Progenitor cell of endocrine pancreas (in vitro differentiated cells): ENCODE measurements at regions not wholly inside any gene's neighbourhood (a gene's known extent, or its start where the extent isn't known, plus 50 kb on each side); places are given as distances from the start of the nearest gene placed in this dataset.

ENCODE experiments used
- DNase-seq: peaks from one replicate; pipeline ENCODE4 v3.0.0; 2021; ENCODE audit warnings: low spot score; ENCODE audit not compliant: unreplicated experiment
- H3K27ac Mint-ChIP-seq: 2 replicates; pipeline ENCODE4 v1.8.0; 2021; ENCODE audit warnings: mild to moderate bottlenecking, moderate library complexity, mixed read lengths
- H3K27me3 Mint-ChIP-seq: 2 replicates; pipeline ENCODE4 v1.8.0; 2021; ENCODE audit warnings: mixed read lengths
- H3K36me3 Mint-ChIP-seq: 2 replicates; pipeline ENCODE4 v1.8.0; 2022; ENCODE audit warnings: mixed read lengths; ENCODE audit not compliant: insufficient read depth
- H3K4me1 Mint-ChIP-seq: 2 replicates; pipeline ENCODE4 v1.8.0; 2021; ENCODE audit warnings: low read depth, mixed read lengths
- H3K4me3 Mint-ChIP-seq: 2 replicates; pipeline ENCODE4 v1.8.0; 2021; ENCODE audit warnings: low read depth, mild to moderate bottlenecking, moderate library complexity, mixed read lengths
- H3K9me3 Mint-ChIP-seq: 2 replicates; pipeline ENCODE4 v1.8.0; 2021; ENCODE audit warnings: low read depth, mixed read lengths
- CTCF ChIP-seq: fragments of 200-600 bp; sonication (generic); IDR thresholded peaks from one replicate; pipeline ENCODE4 v1.5.0; 2021; ENCODE audit warnings: antibody characterized with exemption, mild to moderate bottlenecking; ENCODE audit not compliant: unreplicated experiment

- Mint-ChIP-seq H3K27me3 (peaks cover 2% of the 10 kb centered on the region), H3K4me3 (no peak overlapping the region), H3K9me3 (peaks cover 5% of the 10 kb centered on the region), H3K4me1 (no peaks in the 10 kb centered on the region), H3K27ac (no peak overlapping the region), H3K36me3 (no peaks in the 10 kb centered on the region)
- DNase-seq = no peak
- no peak for TF ChIP-seq CTCF
Observed at GRCh38 chrX:8288590-8288989, 117.5 kb upstream of the VCX2 start.

- peaks cover 5% of the 10 kb centered on the region for H3K9me3 Mint-ChIP-seq
- no peaks in the 10 kb centered on the region for H3K36me3 Mint-ChIP-seq
- no peak for TF ChIP-seq CTCF
- H3K4me1 Mint-ChIP-seq = no peaks in the 10 kb centered on the region
- no peak overlapping the region for H3K27ac Mint-ChIP-seq
- H3K27me3 Mint-ChIP-seq = peaks cover 4% of the 10 kb centered on the region
- H3K4me3 Mint-ChIP-seq = no peak overlapping the region
- no peak for DNase-seq
Observed at GRCh38 chrX:8289523-8289922, 118.5 kb upstream of the VCX2 start.

- H3K27me3 Mint-ChIP-seq = peaks cover 4% of the 10 kb centered on the region
- no peak overlapping the region for H3K27ac Mint-ChIP-seq
- no peak for DNase-seq
- H3K36me3 Mint-ChIP-seq = no peaks in the 10 kb centered on the region
- no peak overlapping the region for H3K4me3 Mint-ChIP-seq
- no peak for TF ChIP-seq CTCF
- H3K4me1 Mint-ChIP-seq = no peaks in the 10 kb centered on the region
- peaks cover 2% of the 10 kb centered on the region for H3K9me3 Mint-ChIP-seq
Observed at GRCh38 chrX:8297766-8298165, 126.7 kb upstream of the VCX2 start.

GRCh38 chrX:8304668-8305067 is 133.6 kb upstream of the VCX2 start:
- Mint-ChIP-seq H3K36me3 (no peaks in the 10 kb centered on the region), H3K27ac (no peak overlapping the region), H3K4me1 (no peaks in the 10 kb centered on the region), H3K9me3 (peaks cover 3% of the 10 kb centered on the region), H3K4me3 (no peak overlapping the region), H3K27me3 (no peaks in the 10 kb centered on the region)
- DNase-seq = no peak
- no peak for TF ChIP-seq CTCF

GRCh38 chrX:8305350-8305749 is 134.3 kb upstream of the VCX2 start:
- H3K4me1 Mint-ChIP-seq = no peaks in the 10 kb centered on the region
- no peak overlapping the region for H3K27ac Mint-ChIP-seq
- no peak overlapping the region for H3K4me3 Mint-ChIP-seq
- no peak for TF ChIP-seq CTCF
- no peaks in the 10 kb centered on the region for H3K36me3 Mint-ChIP-seq
- H3K9me3 Mint-ChIP-seq = peaks cover 3% of the 10 kb centered on the region
- no peak for DNase-seq
- no peaks in the 10 kb centered on the region for H3K27me3 Mint-ChIP-seq
